Lower lobe of right lung (tissue), 2 donors: ENCODE measurements at regions not wholly inside any gene's neighbourhood (a gene's known extent, or its start where the extent isn't known, plus 50 kb on each side); places are given as distances from the start of the nearest gene placed in this dataset.

Experiments
- ATAC-seq, 2 donors: fragments of 200-7000 bp; cut with Tn5 transposase; one replicate each; pipeline ENCODE4 v1.9.1; 2020 to 2022; ENCODE audit warnings: mild to moderate bottlenecking in 2 of 2, moderate library complexity in 2 of 2
- DNase-seq: peaks from one replicate; pipeline ENCODE4 v3.0.0-alpha.2; 2020
- H3K27ac ChIP-seq: fragments of 200-600 bp; one replicate; pipeline ENCODE4 v1.8.0; 2022
- H3K27me3 ChIP-seq: fragments of 200-600 bp; one replicate; pipeline ENCODE4 v1.8.0; 2022; ENCODE audit warnings: low read depth
- H3K36me3 ChIP-seq: fragments of 200-600 bp; one replicate; pipeline ENCODE4 v1.8.0; 2022; ENCODE audit warnings: mild to moderate bottlenecking
- H3K4me1 ChIP-seq: fragments of 200-600 bp; one replicate; pipeline ENCODE4 v1.8.0; 2022
- H3K4me3 ChIP-seq: fragments of 200-600 bp; one replicate; pipeline ENCODE4 v1.8.0; 2022; ENCODE audit warnings: mild to moderate bottlenecking
- H3K9me3 ChIP-seq: fragments of 200-600 bp; one replicate; pipeline ENCODE4 v1.8.0; 2022
- intact Hi-C: fragments of 100-400 bp; cut with DNase I; formaldehyde crosslinking; loops from one replicate; pipeline ENCODE4 v1.11.0; 2022
- TF ChIP-seq, protein P1 (sequence below): fragments of 200-600 bp; IDR thresholded peaks from one replicate; pipeline ENCODE4 v1.8.0; 2022; ENCODE audit warnings: antibody characterized with exemption, mild to moderate bottlenecking
- donor health status: DM: no; HTN: yes; CAD: no; lungs with severe emphysema.

DNA sequence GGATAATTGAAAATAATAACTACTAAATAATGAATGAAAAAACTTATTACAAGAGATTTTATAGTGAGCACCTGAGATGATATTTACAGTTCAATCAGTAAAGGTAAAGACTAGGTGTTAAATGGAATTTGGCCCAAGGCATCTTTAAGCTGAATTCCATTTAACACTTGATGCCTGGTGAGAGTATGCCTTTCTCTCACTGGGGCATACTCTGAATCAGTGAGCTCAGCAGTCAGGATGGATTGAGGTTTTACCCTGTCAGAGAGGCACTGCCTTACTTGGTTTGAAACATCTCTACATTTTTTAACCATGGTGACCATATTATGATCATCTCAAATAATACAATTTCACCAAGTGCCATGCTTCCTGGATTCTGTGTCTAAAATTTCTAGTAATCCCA, 1416.3 kb downstream of the MAT2B start:
- DNase-seq: no peak
- H3K9me3 ChIP-seq: peaks cover 39% of the 10 kb centered on the region

DNA sequence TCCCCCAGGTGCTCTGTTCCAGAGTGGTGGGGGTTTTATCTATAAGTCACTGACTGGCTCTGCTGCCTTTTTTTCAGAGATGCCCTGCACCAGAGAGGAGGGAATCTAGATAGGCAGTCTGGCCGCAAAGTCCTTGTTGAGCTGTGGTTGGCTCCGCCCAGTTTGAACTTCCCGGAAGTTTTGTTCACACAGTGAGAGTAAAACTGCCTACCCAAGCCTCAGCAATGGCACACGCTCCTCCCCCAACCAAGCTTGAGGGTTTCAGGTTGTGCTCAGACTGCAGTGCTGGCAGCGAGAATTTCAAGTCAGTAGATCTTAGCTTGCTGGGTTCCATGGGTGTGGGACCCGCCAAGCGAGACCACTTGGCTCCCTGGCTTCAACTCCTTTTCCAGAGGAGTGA, 1428.6 kb downstream of the MAT2B start:
- no peak for ATAC-seq
- no peak overlapping the region for H3K4me3 ChIP-seq
- H3K27me3 ChIP-seq: no peaks in the 10 kb centered on the region
- H3K36me3 ChIP-seq: no peaks in the 10 kb centered on the region
- TF ChIP-seq, protein P1, sequence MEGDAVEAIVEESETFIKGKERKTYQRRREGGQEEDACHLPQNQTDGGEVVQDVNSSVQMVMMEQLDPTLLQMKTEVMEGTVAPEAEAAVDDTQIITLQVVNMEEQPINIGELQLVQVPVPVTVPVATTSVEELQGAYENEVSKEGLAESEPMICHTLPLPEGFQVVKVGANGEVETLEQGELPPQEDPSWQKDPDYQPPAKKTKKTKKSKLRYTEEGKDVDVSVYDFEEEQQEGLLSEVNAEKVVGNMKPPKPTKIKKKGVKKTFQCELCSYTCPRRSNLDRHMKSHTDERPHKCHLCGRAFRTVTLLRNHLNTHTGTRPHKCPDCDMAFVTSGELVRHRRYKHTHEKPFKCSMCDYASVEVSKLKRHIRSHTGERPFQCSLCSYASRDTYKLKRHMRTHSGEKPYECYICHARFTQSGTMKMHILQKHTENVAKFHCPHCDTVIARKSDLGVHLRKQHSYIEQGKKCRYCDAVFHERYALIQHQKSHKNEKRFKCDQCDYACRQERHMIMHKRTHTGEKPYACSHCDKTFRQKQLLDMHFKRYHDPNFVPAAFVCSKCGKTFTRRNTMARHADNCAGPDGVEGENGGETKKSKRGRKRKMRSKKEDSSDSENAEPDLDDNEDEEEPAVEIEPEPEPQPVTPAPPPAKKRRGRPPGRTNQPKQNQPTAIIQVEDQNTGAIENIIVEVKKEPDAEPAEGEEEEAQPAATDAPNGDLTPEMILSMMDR: no peak
- DNase-seq: no peak
- no peaks in the 10 kb centered on the region for H3K4me1 ChIP-seq
- intact Hi-C loops: no loop called here
- peaks cover 6% of the 10 kb centered on the region for H3K9me3 ChIP-seq
- H3K27ac ChIP-seq: no peak overlapping the region

More for the DNA sequence above, 1416.3 kb downstream of the MAT2B start:
- Histone ChIP-seq H3K4me1 (no peaks in the 10 kb centered on the region), H3K36me3 (no peaks in the 10 kb centered on the region), H3K27ac (no peak overlapping the region), H3K27me3 (no peaks in the 10 kb centered on the region), H3K4me3 (no peak overlapping the region)
- no peak for ATAC-seq
- intact Hi-C loops: no loop called here
- TF ChIP-seq, protein P1: no peak

DNA sequence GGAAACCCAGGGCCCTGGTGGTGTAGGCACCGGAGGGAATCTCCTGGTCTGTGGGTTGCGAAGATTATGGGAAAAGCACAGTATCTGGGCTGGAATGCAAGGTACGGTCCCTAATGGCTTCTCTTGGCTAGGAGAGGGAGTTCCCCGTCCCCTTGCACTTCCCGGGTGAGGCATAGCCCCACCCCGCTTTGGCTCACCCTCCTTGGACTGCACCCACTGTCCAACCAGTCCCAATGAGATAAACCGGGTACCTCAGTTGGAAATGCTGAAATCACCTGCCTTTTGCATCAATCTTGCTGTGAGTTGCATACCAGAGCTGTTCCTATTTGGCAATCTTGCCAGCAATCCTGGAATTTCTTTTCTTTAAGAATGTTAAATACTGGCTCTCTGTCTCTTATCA, 1429.1 kb downstream of the MAT2B start:
- Histone ChIP-seq H3K9me3 (peaks cover 6% of the 10 kb centered on the region), H3K36me3 (no peaks in the 10 kb centered on the region), H3K27ac (no peak overlapping the region), H3K4me3 (no peak overlapping the region), H3K4me1 (no peaks in the 10 kb centered on the region), H3K27me3 (no peaks in the 10 kb centered on the region)
- TF ChIP-seq, protein P1: no peak
- ATAC-seq (no peak), DNase-seq (no peak)
- intact Hi-C loops: no loop called here

DNA sequence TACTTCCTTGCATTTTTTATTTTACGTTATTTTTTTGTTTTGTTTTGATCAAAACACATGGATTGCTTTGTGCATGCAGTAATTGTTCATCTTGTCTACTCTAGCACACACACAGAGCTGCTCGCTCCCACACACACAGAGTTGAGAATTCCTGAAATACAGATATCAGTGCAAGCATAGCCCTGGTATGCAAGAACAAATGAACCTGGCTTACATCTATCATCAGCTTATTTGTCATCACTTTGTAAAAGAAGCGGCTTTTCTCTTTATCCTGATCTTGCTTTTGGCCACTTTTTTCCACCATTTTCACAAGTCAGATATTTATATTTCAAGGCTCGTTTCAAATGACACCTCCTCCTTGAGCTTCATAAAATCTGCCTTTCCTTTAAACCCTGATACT, 1435.7 kb downstream of the MAT2B start:
- ATAC-seq (no peak), DNase-seq (no peak)
- TF ChIP-seq, protein P1: no peak
- Histone ChIP-seq H3K9me3 (no peaks in the 10 kb centered on the region), H3K4me3 (no peak overlapping the region), H3K27ac (no peak overlapping the region), H3K4me1 (no peaks in the 10 kb centered on the region), H3K36me3 (no peaks in the 10 kb centered on the region), H3K27me3 (no peaks in the 10 kb centered on the region)
- intact Hi-C loops: no loop called here

DNA sequence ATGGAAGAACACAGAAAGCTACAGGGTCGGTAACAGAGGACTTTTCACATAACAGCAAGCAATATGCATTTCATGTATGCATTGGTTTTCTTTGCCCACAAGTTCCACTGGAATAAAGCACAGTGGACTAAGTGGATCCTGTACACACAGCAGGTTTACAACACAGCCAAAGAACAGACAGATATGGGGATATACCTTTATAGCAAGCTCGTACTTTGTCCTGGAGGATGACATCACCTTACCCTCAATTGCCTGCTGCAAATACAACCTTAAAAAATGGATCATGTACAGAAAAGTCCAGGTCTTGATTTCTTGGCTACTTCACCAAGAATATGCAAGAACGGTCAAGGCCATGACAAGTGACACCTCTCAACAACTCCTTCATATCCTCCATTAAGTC, 1445.5 kb downstream of the MAT2B start:
- H3K36me3 ChIP-seq: no peaks in the 10 kb centered on the region
- H3K4me3 ChIP-seq: no peak overlapping the region
- TF ChIP-seq, protein P1: no peak
- no peaks in the 10 kb centered on the region for H3K27me3 ChIP-seq
- no peaks in the 10 kb centered on the region for H3K9me3 ChIP-seq
- DNase-seq: no peak
- intact Hi-C loops: no loop called here
- no peak overlapping the region for H3K27ac ChIP-seq
- no peaks in the 10 kb centered on the region for H3K4me1 ChIP-seq
- no peak for ATAC-seq

DNA sequence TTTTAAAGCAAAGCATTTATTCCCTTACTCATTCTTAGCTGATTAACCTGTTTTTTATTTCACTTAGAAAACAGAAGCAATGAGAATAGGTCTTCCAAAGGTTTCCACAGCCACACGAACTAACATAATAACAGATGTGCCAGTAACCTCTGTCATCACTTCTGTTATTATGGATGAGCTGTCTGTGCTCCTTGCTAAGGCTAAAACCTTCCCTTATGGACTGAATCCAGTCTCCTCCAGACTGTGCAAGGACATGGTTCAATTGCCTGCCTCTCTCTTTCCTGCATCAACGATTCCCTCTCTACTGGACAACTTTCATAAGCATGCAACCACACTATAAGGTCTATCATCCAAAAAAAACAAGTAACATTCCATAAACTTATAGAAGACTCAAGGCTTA, 1446.2 kb downstream of the MAT2B start:
- Histone ChIP-seq H3K27me3 (no peaks in the 10 kb centered on the region), H3K27ac (no peak overlapping the region), H3K4me3 (no peak overlapping the region), H3K9me3 (no peaks in the 10 kb centered on the region), H3K4me1 (no peaks in the 10 kb centered on the region), H3K36me3 (no peaks in the 10 kb centered on the region)
- DNase-seq (no peak), ATAC-seq (no peak)
- intact Hi-C loops: no loop called here
- TF ChIP-seq, protein P1: no peak
